Hippocampal formation (tissue), 2 donors: ENCODE measurements at regions not wholly inside any gene's neighbourhood (a gene's known extent, or its start where the extent isn't known, plus 50 kb on each side); places are given as distances from the start of the nearest gene placed in this dataset.
"Not testable (repeated sequence)": the region's sequence is repeated elsewhere in the genome, so short reads cannot be mapped to it uniquely, and the experiment has no call there.

Experiments used
- DNase-seq, 2 donors: peaks; one replicate each; lab custom pipeline; 2025; lab: John Stamatoyannopoulos, UW

GRCh38 chr13:85216576-85216975 lies 582.6 kb downstream of the SLITRK6 start:
- DNase-seq: no peak

- no peak for DNase-seq
Observed at GRCh38 chr13:85212692-85213091, 586.5 kb downstream of the SLITRK6 start.

GRCh38 chr13:85204668-85205344 lies 594.4 kb downstream of the SLITRK6 start:
- DNase-seq: no peak

GRCh38 chr13:85197431-85197830 lies 601.8 kb downstream of the SLITRK6 start:
- no peak for DNase-seq

- DNase-seq: no peak
Observed at GRCh38 chr13:85194482-85194881, 604.7 kb downstream of the SLITRK6 start.

- DNase-seq: no peak
Observed at GRCh38 chr13:85191996-85192718, 607.1 kb downstream of the SLITRK6 start.

- no peak for DNase-seq
Observed at GRCh38 chr13:85186356-85187045, 612.7 kb downstream of the SLITRK6 start.

GRCh38 chr13:85174291-85174690 lies 624.9 kb downstream of the SLITRK6 start:
- no peak for DNase-seq

GRCh38 chr13:85170372-85170771 lies 628.8 kb downstream of the SLITRK6 start:
- DNase-seq: no peak

GRCh38 chr13:85166891-85167290 lies 632.3 kb downstream of the SLITRK6 start:
- DNase-seq: no peak

GRCh38 chr13:85163063-85163462 lies 636.2 kb downstream of the SLITRK6 start:
- DNase-seq: no peak

- no peak for DNase-seq
Observed at GRCh38 chr13:85148009-85148408, 651.2 kb downstream of the SLITRK6 start.

GRCh38 chr13:85142351-85142927 lies 656.8 kb downstream of the SLITRK6 start:
- DNase-seq: no peak

GRCh38 chr13:85141401-85141800 lies 657.8 kb downstream of the SLITRK6 start:
- DNase-seq: no peak

- no peak for DNase-seq
Observed at GRCh38 chr13:85140192-85140591, 659.0 kb downstream of the SLITRK6 start.

- no peak for DNase-seq
Observed at GRCh38 chr13:85137516-85137915, 661.7 kb downstream of the SLITRK6 start.

GRCh38 chr13:85132986-85133385 lies 666.2 kb downstream of the SLITRK6 start:
- DNase-seq: no peak

GRCh38 chr13:85123501-85123900 lies 675.7 kb downstream of the SLITRK6 start:
- not testable (repeated sequence) for DNase-seq

GRCh38 chr13:85108356-85108755 lies 690.9 kb downstream of the SLITRK6 start:
- no peak for DNase-seq

GRCh38 chr13:85099245-85099644 lies 700.0 kb downstream of the SLITRK6 start:
- no peak for DNase-seq

GRCh38 chr13:85095418-85096272 lies 703.6 kb downstream of the SLITRK6 start:
- DNase-seq: no peak

GRCh38 chr13:85093808-85094207 lies 705.4 kb downstream of the SLITRK6 start:
- no peak for DNase-seq
